CD14-positive monocyte (primary cell): ENCODE measurements at regions not wholly inside any gene's neighbourhood (a gene's known extent, or its start where the extent isn't known, plus 50 kb on each side); places are given as distances from the start of the nearest gene placed in this dataset.

Source experiments
- DNase-seq, 3 donors: peaks; one replicate each; pipeline ENCODE4 v3.0.0-alpha.2; 2011 to 2022
- H2AFZ ChIP-seq: 2 replicates; pipeline ENCODE4 v1.6.0; 2012; ENCODE audit warnings: mild to moderate bottlenecking, low read depth, low read length, inconsistent platforms; ENCODE audit not compliant: insufficient read depth, poor library complexity, severe bottlenecking
- H3K27ac ChIP-seq, 2 donors: 1 replicate in 1 of 2; 2 replicates in 1 of 2; pipeline ENCODE4 v1.5.1; 2012 to 2013; ENCODE audit warnings: low read length in 2 of 2, control low read depth in 1 of 2, inconsistent platforms in 1 of 2, low read depth in 1 of 2, mild to moderate bottlenecking in 1 of 2
- H3K27me3 ChIP-seq, 2 donors: one replicate each; pipeline versions ENCODE4 v1.6.0 to v1.6.1; 2011 to 2013; ENCODE audit warnings: low read length in 2 of 2; ENCODE audit not compliant: control insufficient read depth in 2 of 2, insufficient read depth in 2 of 2
- H3K36me3 ChIP-seq, 2 donors: replicated peaks in 1 of 2; 1 replicate in 1 of 2; 2 replicates in 1 of 2; pipeline versions ENCODE4 v1.5.1 to v1.6.1; 2012 to 2013; ENCODE audit warnings: low read length in 2 of 2, control low read depth in 1 of 2, inconsistent platforms in 1 of 2, mild to moderate bottlenecking in 1 of 2; ENCODE audit not compliant: insufficient read depth in 2 of 2, control insufficient read depth in 1 of 2
- H3K4me1 ChIP-seq, 2 donors: 1 replicate in 1 of 2; 2 replicates in 1 of 2; pipeline versions ENCODE4 v1.5.1 to v1.6.1; 2012 to 2013; ENCODE audit warnings: low read length in 2 of 2, control low read depth in 1 of 2, inconsistent platforms in 1 of 2, mild to moderate bottlenecking in 1 of 2, moderate library complexity in 1 of 2; ENCODE audit not compliant: insufficient read depth in 2 of 2, control insufficient read depth in 1 of 2
- H3K4me2 ChIP-seq: replicated peaks from 2 replicates; pipeline ENCODE3; 2012; ENCODE audit warnings: low read length, moderate library complexity, mild to moderate bottlenecking; ENCODE audit not compliant: poor library complexity, severe bottlenecking; ENCODE audit errors: extremely low read depth
- H3K4me3 ChIP-seq, 3 experiments: fragments of 200-600 bp in 1 of 3; sonication (generic) in 1 of 3; replicated peaks in 1 of 3; 1 replicate in 2 of 3; 2 replicates in 1 of 3; pipeline ENCODE4 v1.5.1; 2011 to 2013; ENCODE audit warnings: low read length in 3 of 3, mild to moderate bottlenecking in 3 of 3, control low read depth in 2 of 3, low read depth in 2 of 3, inconsistent platforms in 1 of 3, moderate library complexity in 1 of 3
- H3K79me2 ChIP-seq: 2 replicates; pipeline ENCODE4 v1.6.0; 2012; ENCODE audit warnings: mild to moderate bottlenecking, control low read depth, inconsistent platforms, low read length, moderate library complexity; ENCODE audit not compliant: insufficient read depth
- H3K9ac ChIP-seq: 2 replicates; pipeline ENCODE4 v1.6.0; 2017; ENCODE audit warnings: low read length, mild to moderate bottlenecking; ENCODE audit not compliant: insufficient read depth, poor library complexity, severe bottlenecking
- H3K9me3 ChIP-seq, 2 donors: replicated peaks in 1 of 2; 1 replicate in 1 of 2; 2 replicates in 1 of 2; pipeline versions ENCODE4 v1.5.1 to v1.6.1; 2012 to 2013; ENCODE audit warnings: low read length in 2 of 2, control low read depth in 1 of 2; ENCODE audit not compliant: control insufficient read depth in 1 of 2, insufficient read depth in 1 of 2
- H4K20me1 ChIP-seq: 2 replicates; pipeline ENCODE4 v1.6.0; 2012; ENCODE audit warnings: mild to moderate bottlenecking, low read length, control low read depth, moderate library complexity; ENCODE audit not compliant: insufficient read depth
- H3K27ac Mint-ChIP-seq, 7 donors: one replicate each; pipeline ENCODE4 v1.8.0; 2020; ENCODE audit warnings: mild to moderate bottlenecking in 7 of 7, mixed read lengths in 7 of 7, moderate library complexity in 6 of 7, inconsistent platforms in 2 of 7
- H3K27me3 Mint-ChIP-seq, 3 donors: one replicate each; pipeline ENCODE4 v1.8.0; 2021 to 2022; ENCODE audit warnings: low read depth in 3 of 3, mild to moderate bottlenecking in 3 of 3, mixed read lengths in 3 of 3, moderate library complexity in 3 of 3, inconsistent platforms in 1 of 3
- H3K36me3 Mint-ChIP-seq, 2 donors: one replicate each; pipeline ENCODE4 v1.8.0; 2020; ENCODE audit warnings: mixed read lengths in 2 of 2, inconsistent platforms in 1 of 2, mild to moderate bottlenecking in 1 of 2
- H3K4me1 Mint-ChIP-seq: one replicate; pipeline ENCODE4 v1.8.0; 2020; ENCODE audit warnings: mild to moderate bottlenecking, mixed read lengths
- H3K4me3 Mint-ChIP-seq, 2 donors: one replicate each; pipeline ENCODE4 v1.8.0; 2020; ENCODE audit warnings: mild to moderate bottlenecking in 2 of 2, mixed read lengths in 2 of 2, moderate library complexity in 1 of 2
- H3K9me3 Mint-ChIP-seq, 7 donors: one replicate each; pipeline ENCODE4 v1.8.0; 2020 to 2022; ENCODE audit warnings: mixed read lengths in 7 of 7, mild to moderate bottlenecking in 6 of 7, moderate library complexity in 6 of 7, inconsistent platforms in 2 of 7
- CTCF ChIP-seq: fragments of 200-600 bp; IDR thresholded peaks from one replicate; pipeline ENCODE4 v1.8.0; 2022; ENCODE audit warnings: antibody characterized with exemption, mild to moderate bottlenecking
- WGBS: methylation state at CpG from one replicate; pipeline ENCODE4 v1.1.5; 2013; ENCODE audit warnings: missing lambda C conversion rate; ENCODE audit not compliant: insufficient coverage; 5-methylcytosine and 5-hydroxymethylcytosine counted together
- intact Hi-C, 2 donors: fragments of 100-400 bp; cut with micrococcal nuclease; formaldehyde crosslinking; loops; one replicate each; pipeline versions ENCODE4 v1.15.0 to v1.15.1; 2023

- Histone ChIP-seq H4K20me1 (no peaks in the 10 kb centered on the region), H3K27me3 (no peaks in the 10 kb centered on the region), H3K27ac (no peak overlapping the region), H3K79me2 (no peaks in the 10 kb centered on the region), H2AFZ (no peak overlapping the region), H3K4me1 (no peaks in the 10 kb centered on the region), H3K36me3 (no peaks in the 10 kb centered on the region), H3K9me3 (no peaks in the 10 kb centered on the region), H3K4me3 (no peak overlapping the region), H3K4me2 (no peak overlapping the region), H3K9ac (no peak overlapping the region)
- no peak overlapping the region for H3K4me3 Mint-ChIP-seq
- intact Hi-C loops: no loop called here
- peaks cover 0 to 2% (median 0%) of the 10 kb centered on the region in 7 donors for H3K9me3 Mint-ChIP-seq
- no peak for TF ChIP-seq CTCF
- H3K27ac Mint-ChIP-seq: no peak overlapping the region
- H3K36me3 Mint-ChIP-seq: no peaks in the 10 kb centered on the region
- DNase-seq: no peak
- peaks cover 0 to 2% (median 0%) of the 10 kb centered on the region in 3 donors for H3K27me3 Mint-ChIP-seq
- H3K4me1 Mint-ChIP-seq: no peaks in the 10 kb centered on the region
Measured at GRCh38 chrX:33465137-33465536, 253.8 kb upstream of the DMD start.

- H4K20me1 ChIP-seq: no peaks in the 10 kb centered on the region
- no peaks in the 10 kb centered on the region for H3K79me2 ChIP-seq
- Mint-ChIP-seq H3K36me3 (no peaks in the 10 kb centered on the region), H3K9me3 (peaks cover 0 to 2% (median 0%) of the 10 kb centered on the region in 7 donors), H3K4me1 (no peaks in the 10 kb centered on the region), H3K27me3 (no peaks in the 10 kb centered on the region), H3K27ac (no peak overlapping the region), H3K4me3 (no peak overlapping the region)
- H3K9me3 ChIP-seq: no peaks in the 10 kb centered on the region
- no peak for DNase-seq
- H3K27ac ChIP-seq: no peak overlapping the region
- no peak overlapping the region for H3K4me2 ChIP-seq
- H3K4me3 ChIP-seq: no peak overlapping the region
- no peaks in the 10 kb centered on the region for H3K27me3 ChIP-seq
- WGBS: no CpG with 5 or more reads among the region's 2 CpGs
- H3K36me3 ChIP-seq: no peaks in the 10 kb centered on the region
- no peak for TF ChIP-seq CTCF
- intact Hi-C loops: no loop called here
- H2AFZ ChIP-seq: no peak overlapping the region
- no peaks in the 10 kb centered on the region for H3K4me1 ChIP-seq
- H3K9ac ChIP-seq: no peak overlapping the region
Measured at GRCh38 chrX:33457102-33457501, 245.8 kb upstream of the DMD start.
